K562 (cell line): ENCODE measurements at regions not wholly inside any gene's neighbourhood (a gene's known extent, or its start where the extent isn't known, plus 50 kb on each side); places are given as distances from the start of the nearest gene placed in this dataset.

Experiments
- CBX5 ChIP-seq: IDR thresholded peaks from 2 replicates; pipeline ENCODE4 v1.6.1; 2014; ENCODE audit warnings: low read depth, borderline replicate concordance
- CREM ChIP-seq: IDR thresholded peaks from 2 replicates; pipeline ENCODE4 v1.6.1; 2014; ENCODE audit warnings: antibody characterized with exemption, low read depth
- CTCF ChIP-seq, 3 experiments: IDR thresholded peaks in 2 of 3; conservative IDR thresholded peaks in 1 of 3; 2 replicates each; pipeline ENCODE4 v1.5.1; 2011 to 2012; ENCODE audit warnings: low read length in 3 of 3, mild to moderate bottlenecking in 3 of 3, control low read depth in 2 of 3, improper control_type of control experiment in 1 of 3, inconsistent platforms in 1 of 3, low read depth in 1 of 3, mixed read lengths in 1 of 3, moderate library complexity in 1 of 3; ENCODE audit not compliant: insufficient read depth in 2 of 3
- FOXK2 ChIP-seq, 2 experiments: fragments of 450-650 bp; IDR thresholded peaks in 1 of 2; conservative IDR thresholded peaks in 1 of 2; 2 replicates each; pipeline ENCODE4 v1.6.1; 2016; ENCODE audit warnings: low read depth in 2 of 2, mild to moderate bottlenecking in 1 of 2
- HDGF ChIP-seq: fragments of 450-650 bp; IDR thresholded peaks from 2 replicates; pipeline ENCODE4 v1.6.1; 2016
- TF ChIP-seq, protein P1 (sequence below): sonication (generic); formaldehyde crosslinking; IDR thresholded peaks from 2 replicates; pipeline ENCODE4 v1.8.0; 2022; ENCODE audit warnings: mild to moderate bottlenecking, missing genetic modification reagents

DNA sequence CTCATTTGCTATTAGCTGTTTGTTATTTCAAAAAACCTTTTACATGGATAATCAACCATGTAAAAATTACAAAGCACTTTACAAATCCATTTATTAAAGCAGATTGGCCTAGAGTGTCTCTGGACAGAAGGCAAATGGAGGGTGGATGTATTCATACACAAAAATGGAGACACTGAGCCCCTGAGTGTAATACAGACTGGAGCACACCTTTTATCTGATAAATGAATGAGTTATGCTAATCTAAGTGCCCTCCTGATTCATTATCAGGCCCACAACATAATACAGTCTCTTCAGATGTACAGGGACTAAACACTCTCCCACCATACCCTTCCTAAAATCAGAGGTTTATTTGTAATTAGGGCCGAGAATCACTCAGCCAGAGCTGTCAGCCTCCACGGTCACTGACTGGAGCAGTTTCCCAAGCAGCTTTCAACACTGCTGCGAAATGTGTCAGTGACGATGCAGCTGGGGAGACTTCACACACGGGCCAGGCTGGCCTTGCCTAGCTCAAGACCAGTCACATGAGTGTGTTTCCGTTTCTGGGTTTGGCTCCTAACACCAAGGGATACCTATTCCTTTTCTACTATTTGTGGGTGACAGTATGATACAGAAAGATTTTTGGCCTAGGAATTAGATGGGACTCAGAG lies 271.8 kb downstream of the ZIC1 start:
- no peak for TF ChIP-seq FOXK2 (conservative IDR thresholded peaks at IDR 0.05 in 1 of 2, IDR thresholded peaks at IDR 0.05 in 1 of 2; ENCODE audit: low read depth in 2 of 2)
- TF ChIP-seq CREM: no peak
- TF ChIP-seq CTCF (IDR thresholded peaks at IDR 0.05 in 2 of 3, conservative IDR thresholded peaks at IDR 0.05 in 1 of 3; ENCODE audit: insufficient read depth in 2 of 3, low read depth in 1 of 3, low read length in 3 of 3): no peak
- no peak for TF ChIP-seq HDGF
- no peak for TF ChIP-seq CBX5
- TF ChIP-seq, protein P1, sequence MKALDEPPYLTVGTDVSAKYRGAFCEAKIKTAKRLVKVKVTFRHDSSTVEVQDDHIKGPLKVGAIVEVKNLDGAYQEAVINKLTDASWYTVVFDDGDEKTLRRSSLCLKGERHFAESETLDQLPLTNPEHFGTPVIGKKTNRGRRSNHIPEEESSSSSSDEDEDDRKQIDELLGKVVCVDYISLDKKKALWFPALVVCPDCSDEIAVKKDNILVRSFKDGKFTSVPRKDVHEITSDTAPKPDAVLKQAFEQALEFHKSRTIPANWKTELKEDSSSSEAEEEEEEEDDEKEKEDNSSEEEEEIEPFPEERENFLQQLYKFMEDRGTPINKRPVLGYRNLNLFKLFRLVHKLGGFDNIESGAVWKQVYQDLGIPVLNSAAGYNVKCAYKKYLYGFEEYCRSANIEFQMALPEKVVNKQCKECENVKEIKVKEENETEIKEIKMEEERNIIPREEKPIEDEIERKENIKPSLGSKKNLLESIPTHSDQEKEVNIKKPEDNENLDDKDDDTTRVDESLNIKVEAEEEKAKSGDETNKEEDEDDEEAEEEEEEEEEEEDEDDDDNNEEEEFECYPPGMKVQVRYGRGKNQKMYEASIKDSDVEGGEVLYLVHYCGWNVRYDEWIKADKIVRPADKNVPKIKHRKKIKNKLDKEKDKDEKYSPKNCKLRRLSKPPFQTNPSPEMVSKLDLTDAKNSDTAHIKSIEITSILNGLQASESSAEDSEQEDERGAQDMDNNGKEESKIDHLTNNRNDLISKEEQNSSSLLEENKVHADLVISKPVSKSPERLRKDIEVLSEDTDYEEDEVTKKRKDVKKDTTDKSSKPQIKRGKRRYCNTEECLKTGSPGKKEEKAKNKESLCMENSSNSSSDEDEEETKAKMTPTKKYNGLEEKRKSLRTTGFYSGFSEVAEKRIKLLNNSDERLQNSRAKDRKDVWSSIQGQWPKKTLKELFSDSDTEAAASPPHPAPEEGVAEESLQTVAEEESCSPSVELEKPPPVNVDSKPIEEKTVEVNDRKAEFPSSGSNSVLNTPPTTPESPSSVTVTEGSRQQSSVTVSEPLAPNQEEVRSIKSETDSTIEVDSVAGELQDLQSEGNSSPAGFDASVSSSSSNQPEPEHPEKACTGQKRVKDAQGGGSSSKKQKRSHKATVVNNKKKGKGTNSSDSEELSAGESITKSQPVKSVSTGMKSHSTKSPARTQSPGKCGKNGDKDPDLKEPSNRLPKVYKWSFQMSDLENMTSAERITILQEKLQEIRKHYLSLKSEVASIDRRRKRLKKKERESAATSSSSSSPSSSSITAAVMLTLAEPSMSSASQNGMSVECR: no peak
